CD14-positive monocyte (primary cell): ENCODE measurements at regions not wholly inside any gene's neighbourhood (a gene's known extent, or its start where the extent isn't known, plus 50 kb on each side); places are given as distances from the start of the nearest gene placed in this dataset.

Experiments used
- DNase-seq, 3 donors: peaks; one replicate each; pipeline ENCODE4 v3.0.0-alpha.2; 2011 to 2022
- H2AFZ ChIP-seq: 2 replicates; pipeline ENCODE4 v1.6.0; 2012; ENCODE audit warnings: mild to moderate bottlenecking, low read depth, low read length, inconsistent platforms; ENCODE audit not compliant: insufficient read depth, poor library complexity, severe bottlenecking
- H3K27ac ChIP-seq, 2 donors: 1 replicate in 1 of 2; 2 replicates in 1 of 2; pipeline ENCODE4 v1.5.1; 2012 to 2013; ENCODE audit warnings: low read length in 2 of 2, control low read depth in 1 of 2, inconsistent platforms in 1 of 2, low read depth in 1 of 2, mild to moderate bottlenecking in 1 of 2
- H3K27me3 ChIP-seq, 2 donors: one replicate each; pipeline versions ENCODE4 v1.6.0 to v1.6.1; 2011 to 2013; ENCODE audit warnings: low read length in 2 of 2; ENCODE audit not compliant: control insufficient read depth in 2 of 2, insufficient read depth in 2 of 2
- H3K36me3 ChIP-seq, 2 donors: replicated peaks in 1 of 2; 1 replicate in 1 of 2; 2 replicates in 1 of 2; pipeline versions ENCODE4 v1.5.1 to v1.6.1; 2012 to 2013; ENCODE audit warnings: low read length in 2 of 2, control low read depth in 1 of 2, inconsistent platforms in 1 of 2, mild to moderate bottlenecking in 1 of 2; ENCODE audit not compliant: insufficient read depth in 2 of 2, control insufficient read depth in 1 of 2
- H3K4me1 ChIP-seq, 2 donors: 1 replicate in 1 of 2; 2 replicates in 1 of 2; pipeline versions ENCODE4 v1.5.1 to v1.6.1; 2012 to 2013; ENCODE audit warnings: low read length in 2 of 2, control low read depth in 1 of 2, inconsistent platforms in 1 of 2, mild to moderate bottlenecking in 1 of 2, moderate library complexity in 1 of 2; ENCODE audit not compliant: insufficient read depth in 2 of 2, control insufficient read depth in 1 of 2
- H3K4me2 ChIP-seq: replicated peaks from 2 replicates; pipeline ENCODE3; 2012; ENCODE audit warnings: low read length, moderate library complexity, mild to moderate bottlenecking; ENCODE audit not compliant: poor library complexity, severe bottlenecking; ENCODE audit errors: extremely low read depth
- H3K4me3 ChIP-seq, 3 experiments: fragments of 200-600 bp in 1 of 3; sonication (generic) in 1 of 3; replicated peaks in 1 of 3; 1 replicate in 2 of 3; 2 replicates in 1 of 3; pipeline ENCODE4 v1.5.1; 2011 to 2013; ENCODE audit warnings: low read length in 3 of 3, mild to moderate bottlenecking in 3 of 3, control low read depth in 2 of 3, low read depth in 2 of 3, inconsistent platforms in 1 of 3, moderate library complexity in 1 of 3
- H3K79me2 ChIP-seq: 2 replicates; pipeline ENCODE4 v1.6.0; 2012; ENCODE audit warnings: mild to moderate bottlenecking, control low read depth, inconsistent platforms, low read length, moderate library complexity; ENCODE audit not compliant: insufficient read depth
- H3K9ac ChIP-seq: 2 replicates; pipeline ENCODE4 v1.6.0; 2017; ENCODE audit warnings: low read length, mild to moderate bottlenecking; ENCODE audit not compliant: insufficient read depth, poor library complexity, severe bottlenecking
- H3K9me3 ChIP-seq, 2 donors: replicated peaks in 1 of 2; 1 replicate in 1 of 2; 2 replicates in 1 of 2; pipeline versions ENCODE4 v1.5.1 to v1.6.1; 2012 to 2013; ENCODE audit warnings: low read length in 2 of 2, control low read depth in 1 of 2; ENCODE audit not compliant: control insufficient read depth in 1 of 2, insufficient read depth in 1 of 2
- H4K20me1 ChIP-seq: 2 replicates; pipeline ENCODE4 v1.6.0; 2012; ENCODE audit warnings: mild to moderate bottlenecking, low read length, control low read depth, moderate library complexity; ENCODE audit not compliant: insufficient read depth
- H3K27ac Mint-ChIP-seq, 7 donors: one replicate each; pipeline ENCODE4 v1.8.0; 2020; ENCODE audit warnings: mild to moderate bottlenecking in 7 of 7, mixed read lengths in 7 of 7, moderate library complexity in 6 of 7, inconsistent platforms in 2 of 7
- H3K27me3 Mint-ChIP-seq, 3 donors: one replicate each; pipeline ENCODE4 v1.8.0; 2021 to 2022; ENCODE audit warnings: low read depth in 3 of 3, mild to moderate bottlenecking in 3 of 3, mixed read lengths in 3 of 3, moderate library complexity in 3 of 3, inconsistent platforms in 1 of 3
- H3K36me3 Mint-ChIP-seq, 2 donors: one replicate each; pipeline ENCODE4 v1.8.0; 2020; ENCODE audit warnings: mixed read lengths in 2 of 2, inconsistent platforms in 1 of 2, mild to moderate bottlenecking in 1 of 2
- H3K4me1 Mint-ChIP-seq: one replicate; pipeline ENCODE4 v1.8.0; 2020; ENCODE audit warnings: mild to moderate bottlenecking, mixed read lengths
- H3K4me3 Mint-ChIP-seq, 2 donors: one replicate each; pipeline ENCODE4 v1.8.0; 2020; ENCODE audit warnings: mild to moderate bottlenecking in 2 of 2, mixed read lengths in 2 of 2, moderate library complexity in 1 of 2
- H3K9me3 Mint-ChIP-seq, 7 donors: one replicate each; pipeline ENCODE4 v1.8.0; 2020 to 2022; ENCODE audit warnings: mixed read lengths in 7 of 7, mild to moderate bottlenecking in 6 of 7, moderate library complexity in 6 of 7, inconsistent platforms in 2 of 7
- CTCF ChIP-seq: fragments of 200-600 bp; IDR thresholded peaks from one replicate; pipeline ENCODE4 v1.8.0; 2022; ENCODE audit warnings: antibody characterized with exemption, mild to moderate bottlenecking
- WGBS: methylation state at CpG from one replicate; pipeline ENCODE4 v1.1.5; 2013; ENCODE audit warnings: missing lambda C conversion rate; ENCODE audit not compliant: insufficient coverage; 5-methylcytosine and 5-hydroxymethylcytosine counted together
- intact Hi-C, 2 donors: fragments of 100-400 bp; cut with micrococcal nuclease; formaldehyde crosslinking; loops; one replicate each; pipeline versions ENCODE4 v1.15.0 to v1.15.1; 2023

GRCh38 chr1:82152356-82153271 lies 351.9 kb downstream of the ADGRL2 start:
- no CpG with 5 or more reads among the region's 5 CpGs for WGBS
- no peak overlapping the region for H2AFZ ChIP-seq
- no peaks in the 10 kb centered on the region for H3K27me3 ChIP-seq
- Mint-ChIP-seq H3K9me3 (peaks cover 0 to 6% (median 4%) of the 10 kb centered on the region in 7 donors), H3K4me3 (no peak overlapping the region), H3K36me3 (no peaks in the 10 kb centered on the region), H3K27me3 (no peaks in the 10 kb centered on the region), H3K4me1 (peaks cover 9% of the 10 kb centered on the region), H3K27ac (no peak overlapping the region)
- H3K9me3 ChIP-seq, result peaks cover 0 to 3% of the 10 kb centered on the region in 2 donors
- no peak for TF ChIP-seq CTCF
- DNase-seq, result no peak
- no peaks in the 10 kb centered on the region for H3K4me1 ChIP-seq
- H4K20me1 ChIP-seq, result no peaks in the 10 kb centered on the region
- no peak overlapping the region for H3K9ac ChIP-seq
- H3K27ac ChIP-seq, result no peak overlapping the region
- no peaks in the 10 kb centered on the region for H3K36me3 ChIP-seq
- H3K4me2 ChIP-seq, result no peak overlapping the region
- no peaks in the 10 kb centered on the region for H3K79me2 ChIP-seq
- H3K4me3 ChIP-seq, result no peak overlapping the region
- intact Hi-C loops, result no loop called here

GRCh38 chr1:82145656-82146055 lies 344.9 kb downstream of the ADGRL2 start:
- no peak overlapping the region for H3K4me3 Mint-ChIP-seq

More at GRCh38 chr1:82145656-82146055, 344.9 kb downstream of the ADGRL2 start:
- no peak overlapping the region for H3K27ac ChIP-seq
- Mint-ChIP-seq H3K4me1 (no peaks in the 10 kb centered on the region), H3K36me3 (no peaks in the 10 kb centered on the region), H3K9me3 (peaks cover 2 to 6% (median 4%) of the 10 kb centered on the region in 7 donors), H3K27ac (no peak overlapping the region), H3K27me3 (no peaks in the 10 kb centered on the region)
- TF ChIP-seq CTCF, result no peak
- H2AFZ ChIP-seq, result no peak overlapping the region
- no peak overlapping the region for H3K4me2 ChIP-seq
- H3K36me3 ChIP-seq, result no peaks in the 10 kb centered on the region
- no peaks in the 10 kb centered on the region for H4K20me1 ChIP-seq
- H3K27me3 ChIP-seq, result no peaks in the 10 kb centered on the region
- intact Hi-C loops, result no loop called here
- no peak for DNase-seq
- H3K4me1 ChIP-seq, result no peaks in the 10 kb centered on the region
- H3K4me3 ChIP-seq, result no peak overlapping the region
- H3K79me2 ChIP-seq, result no peaks in the 10 kb centered on the region
- H3K9me3 ChIP-seq, result peaks cover 0 to 7% of the 10 kb centered on the region in 2 donors
- WGBS, result no CpG with 5 or more reads among the region's 1 CpG
- H3K9ac ChIP-seq, result no peak overlapping the region
